Astrocyte (in vitro differentiated cells and primary cell): ENCODE measurements at regions not wholly inside any gene's neighbourhood (a gene's known extent, or its start where the extent isn't known, plus 50 kb on each side); places are given as distances from the start of the nearest gene placed in this dataset.

Source experiments
- DNase-seq: peaks from one replicate; pipeline ENCODE4 v3.0.0-alpha.2; 2010; ENCODE audit warnings: low read depth
- FAIRE-seq: peaks from 2 replicates; lab custom pipeline; 2011; peaks lifted over from hg19 to GRCh38; lab: Jason Lieb, UNC
- H2AFZ ChIP-seq: 2 replicates; pipeline ENCODE4 v1.6.0; 2012; ENCODE audit warnings: low read depth, low read length, inconsistent platforms
- H3K27ac ChIP-seq: 2 replicates; pipeline ENCODE4 v1.5.1; 2011; ENCODE audit warnings: low read depth, low read length, inconsistent platforms
- H3K27me3 ChIP-seq: 2 replicates; pipeline ENCODE4 v1.6.0; 2011; ENCODE audit warnings: low read length, inconsistent platforms; ENCODE audit not compliant: insufficient read depth
- H3K36me3 ChIP-seq: 2 replicates; pipeline ENCODE4 v1.5.1; 2011; ENCODE audit warnings: low read length, inconsistent platforms; ENCODE audit not compliant: insufficient read depth
- H3K4me1 ChIP-seq: 2 replicates; pipeline ENCODE4 v1.5.1; 2011; ENCODE audit warnings: low read length, inconsistent platforms; ENCODE audit not compliant: insufficient read depth
- H3K4me2 ChIP-seq: 2 replicates; pipeline ENCODE4 v1.6.0; 2012; ENCODE audit warnings: low read length, inconsistent platforms
- H3K4me3 ChIP-seq: 2 replicates; pipeline ENCODE4 v1.5.1; 2011; ENCODE audit warnings: low read depth, mild to moderate bottlenecking, low read length, inconsistent platforms; ENCODE audit not compliant: insufficient read depth
- H3K79me2 ChIP-seq: 2 replicates; pipeline ENCODE4 v1.6.0; 2012; ENCODE audit warnings: mild to moderate bottlenecking, low read length, inconsistent platforms; ENCODE audit not compliant: insufficient read depth
- H3K9ac ChIP-seq: 2 replicates; pipeline ENCODE4 v1.6.0; 2012; ENCODE audit warnings: mild to moderate bottlenecking, low read length, inconsistent platforms
- H3K9me3 ChIP-seq: 2 replicates; pipeline ENCODE4 v1.5.1; 2012; ENCODE audit warnings: low read depth, mild to moderate bottlenecking, low read length, inconsistent platforms; ENCODE audit not compliant: insufficient read depth
- H4K20me1 ChIP-seq: 2 replicates; pipeline ENCODE4 v1.6.0; 2012; ENCODE audit warnings: low read length, inconsistent platforms; ENCODE audit not compliant: insufficient read depth
- H3K27ac Mint-ChIP-seq: one replicate; pipeline ENCODE4 v1.8.0; 2021; ENCODE audit warnings: mild to moderate bottlenecking, mixed read lengths; ENCODE audit not compliant: unreplicated experiment
- H3K27me3 Mint-ChIP-seq: one replicate; pipeline ENCODE4 v1.8.0; 2021; ENCODE audit warnings: low read depth, mixed read lengths; ENCODE audit not compliant: unreplicated experiment
- H3K36me3 Mint-ChIP-seq: one replicate; pipeline ENCODE4 v1.8.0; 2021; ENCODE audit warnings: low read depth, mixed read lengths; ENCODE audit not compliant: unreplicated experiment
- H3K4me1 Mint-ChIP-seq: one replicate; pipeline ENCODE4 v1.8.0; 2021; ENCODE audit warnings: low read depth, mixed read lengths; ENCODE audit not compliant: unreplicated experiment
- H3K4me3 Mint-ChIP-seq: one replicate; pipeline ENCODE4 v1.8.0; 2021; ENCODE audit warnings: mild to moderate bottlenecking, moderate library complexity, mixed read lengths; ENCODE audit not compliant: unreplicated experiment
- H3K9me3 Mint-ChIP-seq: one replicate; pipeline ENCODE4 v1.8.0; 2021; ENCODE audit warnings: mild to moderate bottlenecking, mixed read lengths; ENCODE audit not compliant: unreplicated experiment
- EZH2 ChIP-seq: IDR thresholded peaks from 2 replicates; pipeline ENCODE4 v1.6.1; 2012; ENCODE audit warnings: mild to moderate bottlenecking, low read length, inconsistent platforms; ENCODE audit not compliant: insufficient read depth
- TF ChIP-seq, protein P1 (sequence below): IDR thresholded peaks from 2 replicates; pipeline ENCODE4 v1.5.1; 2011; ENCODE audit warnings: low read depth, mild to moderate bottlenecking, inconsistent platforms, low read length, moderate library complexity; ENCODE audit not compliant: insufficient read depth

DNA sequence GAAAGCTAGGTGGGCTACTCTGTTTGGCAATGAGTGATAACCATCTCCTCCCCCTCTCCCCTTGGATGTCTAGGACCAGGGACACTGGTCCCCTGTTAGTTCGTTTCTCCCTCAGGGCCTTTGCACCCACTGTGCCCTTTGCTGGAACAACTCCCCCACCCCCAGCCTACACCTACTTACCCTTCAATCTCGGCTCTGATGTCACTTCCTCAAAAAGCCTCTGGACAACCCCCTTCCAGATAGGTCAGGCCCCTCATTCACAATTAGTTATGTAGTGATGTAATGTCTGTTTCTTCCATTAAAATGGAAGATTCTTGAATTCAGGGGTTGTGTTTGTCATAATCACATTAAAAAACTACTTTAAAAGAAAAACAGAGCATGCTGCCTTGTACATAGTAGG lies 152.9 kb downstream of the SNX10 start:
- peaks cover 3% of the 10 kb centered on the region for H3K9me3 Mint-ChIP-seq

GRCh38 chr7:26447116-26447515 lies 155.5 kb downstream of the SNX10 start:
- H4K20me1 ChIP-seq = no peaks in the 10 kb centered on the region
- Mint-ChIP-seq H3K27ac (no peak overlapping the region), H3K4me1 (peaks cover 10% of the 10 kb centered on the region), H3K9me3 (peaks cover 3% of the 10 kb centered on the region), H3K36me3 (no peaks in the 10 kb centered on the region), H3K27me3 (no peaks in the 10 kb centered on the region), H3K4me3 (no peak overlapping the region)
- TF ChIP-seq, protein P1, sequence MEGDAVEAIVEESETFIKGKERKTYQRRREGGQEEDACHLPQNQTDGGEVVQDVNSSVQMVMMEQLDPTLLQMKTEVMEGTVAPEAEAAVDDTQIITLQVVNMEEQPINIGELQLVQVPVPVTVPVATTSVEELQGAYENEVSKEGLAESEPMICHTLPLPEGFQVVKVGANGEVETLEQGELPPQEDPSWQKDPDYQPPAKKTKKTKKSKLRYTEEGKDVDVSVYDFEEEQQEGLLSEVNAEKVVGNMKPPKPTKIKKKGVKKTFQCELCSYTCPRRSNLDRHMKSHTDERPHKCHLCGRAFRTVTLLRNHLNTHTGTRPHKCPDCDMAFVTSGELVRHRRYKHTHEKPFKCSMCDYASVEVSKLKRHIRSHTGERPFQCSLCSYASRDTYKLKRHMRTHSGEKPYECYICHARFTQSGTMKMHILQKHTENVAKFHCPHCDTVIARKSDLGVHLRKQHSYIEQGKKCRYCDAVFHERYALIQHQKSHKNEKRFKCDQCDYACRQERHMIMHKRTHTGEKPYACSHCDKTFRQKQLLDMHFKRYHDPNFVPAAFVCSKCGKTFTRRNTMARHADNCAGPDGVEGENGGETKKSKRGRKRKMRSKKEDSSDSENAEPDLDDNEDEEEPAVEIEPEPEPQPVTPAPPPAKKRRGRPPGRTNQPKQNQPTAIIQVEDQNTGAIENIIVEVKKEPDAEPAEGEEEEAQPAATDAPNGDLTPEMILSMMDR = no peak
- TF ChIP-seq EZH2 = no peak
- H2AFZ ChIP-seq = no peak overlapping the region
- H3K79me2 ChIP-seq = no peaks in the 10 kb centered on the region
- no peak overlapping the region for H3K27ac ChIP-seq
- H3K9me3 ChIP-seq = no peaks in the 10 kb centered on the region
- no peak overlapping the region for H3K4me2 ChIP-seq
- no peak for FAIRE-seq
- H3K36me3 ChIP-seq = no peaks in the 10 kb centered on the region
- peaks cover 9% of the 10 kb centered on the region for H3K4me1 ChIP-seq
- no peak for DNase-seq
- H3K27me3 ChIP-seq = no peaks in the 10 kb centered on the region
- H3K4me3 ChIP-seq = no peak overlapping the region
- no peak overlapping the region for H3K9ac ChIP-seq

More for the DNA sequence above, 152.9 kb downstream of the SNX10 start:
- DNase-seq = no peak
- no peaks in the 10 kb centered on the region for H3K36me3 Mint-ChIP-seq
- H3K27ac Mint-ChIP-seq = no peak overlapping the region
- peaks cover 5% of the 10 kb centered on the region for H3K27me3 Mint-ChIP-seq
- H3K4me1 ChIP-seq = peaks cover 6% of the 10 kb centered on the region
- no peak overlapping the region for H3K4me2 ChIP-seq
- no peaks in the 10 kb centered on the region for H3K79me2 ChIP-seq
- H4K20me1 ChIP-seq = no peaks in the 10 kb centered on the region
- no peaks in the 10 kb centered on the region for H3K36me3 ChIP-seq
- FAIRE-seq = no peak
- H3K9me3 ChIP-seq = no peaks in the 10 kb centered on the region
- no peak overlapping the region for H3K4me3 ChIP-seq
- H3K4me3 Mint-ChIP-seq = no peak overlapping the region
- H3K27me3 ChIP-seq = no peaks in the 10 kb centered on the region
- peaks cover 9% of the 10 kb centered on the region for H3K4me1 Mint-ChIP-seq
- no peak overlapping the region for H3K9ac ChIP-seq
- no peak overlapping the region for H2AFZ ChIP-seq
- H3K27ac ChIP-seq = no peak overlapping the region
- TF ChIP-seq, protein P1 = no peak
- TF ChIP-seq EZH2 = no peak
